Retina (tissue), 1 donor: ENCODE measurements at regions not wholly inside any gene's neighbourhood (a gene's known extent, or its start where the extent isn't known, plus 50 kb on each side); places are given as distances from the start of the nearest gene placed in this dataset.
"Not testable (repeated sequence)": the region's sequence is repeated elsewhere in the genome, so short reads cannot be mapped to it uniquely, and the experiment has no call there.

Experiments used
- DNase-seq: peaks from one replicate; pipeline ENCODE4 v3.0.0-alpha.2; 2016

GRCh38 chr7:118956285-118956684 lies 731.8 kb downstream of the ANKRD7 start:
- not testable (repeated sequence) for DNase-seq

GRCh38 chr7:118969370-118969769 lies 744.9 kb downstream of the ANKRD7 start:
- DNase-seq = no peak

GRCh38 chr7:118971706-118972105 lies 747.2 kb downstream of the ANKRD7 start:
- no peak for DNase-seq

DNA sequence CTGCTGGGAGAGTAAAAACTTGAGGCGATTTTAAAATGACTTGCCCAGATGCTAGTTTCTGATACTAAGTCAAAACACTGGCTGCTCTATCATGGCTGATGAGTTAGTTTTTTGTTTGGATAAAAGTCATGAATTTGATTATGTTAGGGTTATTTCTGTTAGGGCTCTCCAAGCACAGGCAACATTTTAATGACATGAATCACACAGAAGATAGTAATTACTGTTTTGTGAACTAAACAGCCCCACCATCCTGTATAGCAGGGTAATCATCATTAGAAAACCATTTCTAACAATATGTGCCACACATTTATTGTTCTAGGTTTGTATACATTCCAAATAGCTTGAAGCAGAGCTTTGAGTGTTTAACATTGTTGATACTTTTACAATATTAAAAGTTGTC lies 750.3 kb downstream of the ANKRD7 start:
- no peak for DNase-seq

DNA sequence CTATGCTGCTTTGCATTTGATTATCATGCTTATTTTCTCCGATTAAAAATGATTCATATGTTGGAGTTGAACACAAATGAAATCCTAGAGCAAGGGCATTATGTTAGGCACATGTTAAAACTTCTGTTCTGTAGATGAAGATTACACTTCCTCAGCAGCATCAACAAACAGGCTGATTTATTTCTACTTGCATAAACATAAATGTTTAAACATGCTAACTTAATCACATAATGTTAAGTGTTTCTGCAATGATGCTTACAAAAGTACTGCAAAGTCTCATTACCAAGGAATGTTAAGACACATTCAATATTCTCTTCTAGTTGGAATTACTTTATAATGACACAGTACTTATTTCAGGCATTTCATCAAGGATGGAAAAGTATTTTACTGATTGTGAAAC lies 770.8 kb downstream of the ANKRD7 start:
- DNase-seq = no peak

DNA sequence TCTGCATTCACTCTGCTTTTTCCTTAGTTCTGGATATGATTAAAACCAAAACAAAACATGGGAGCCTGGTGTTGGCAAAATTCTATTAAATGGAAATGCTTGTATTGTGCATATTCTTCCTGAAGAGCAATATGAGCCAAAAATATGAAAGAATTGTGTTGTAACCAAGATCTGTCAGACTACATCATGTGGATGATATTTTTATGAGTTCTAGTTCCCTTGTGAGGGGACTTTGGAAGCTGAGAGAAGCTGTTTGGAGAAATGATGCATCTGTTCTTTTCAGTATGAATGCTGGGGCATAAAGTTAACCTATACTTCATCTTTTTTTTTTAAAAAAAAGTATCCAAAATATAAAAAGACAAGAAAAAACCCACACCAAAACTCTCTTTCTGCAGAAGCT lies 782.7 kb downstream of the ANKRD7 start:
- DNase-seq = no peak

GRCh38 chr7:119010635-119011034 lies 786.1 kb downstream of the ANKRD7 start:
- no peak for DNase-seq

DNA sequence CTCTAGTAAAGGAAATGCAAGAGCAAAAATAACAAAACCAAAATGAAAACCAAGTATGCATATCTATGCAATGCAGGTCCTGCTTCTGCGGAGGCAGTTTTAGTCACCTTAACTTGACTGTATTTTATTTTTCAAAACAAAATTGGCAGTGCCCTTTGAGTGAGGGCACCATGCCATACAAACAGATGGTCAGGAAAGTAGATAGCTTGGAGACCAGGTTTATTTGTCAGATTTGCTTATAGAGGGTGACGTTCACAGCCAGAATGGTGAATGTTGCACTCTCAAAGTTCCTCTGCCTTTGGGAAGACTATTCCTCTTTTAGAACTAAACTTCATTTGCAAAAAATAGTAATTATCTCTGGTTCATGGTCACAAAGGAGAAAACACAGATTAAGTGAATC lies 801.9 kb downstream of the ANKRD7 start:
- DNase-seq = no peak

DNA sequence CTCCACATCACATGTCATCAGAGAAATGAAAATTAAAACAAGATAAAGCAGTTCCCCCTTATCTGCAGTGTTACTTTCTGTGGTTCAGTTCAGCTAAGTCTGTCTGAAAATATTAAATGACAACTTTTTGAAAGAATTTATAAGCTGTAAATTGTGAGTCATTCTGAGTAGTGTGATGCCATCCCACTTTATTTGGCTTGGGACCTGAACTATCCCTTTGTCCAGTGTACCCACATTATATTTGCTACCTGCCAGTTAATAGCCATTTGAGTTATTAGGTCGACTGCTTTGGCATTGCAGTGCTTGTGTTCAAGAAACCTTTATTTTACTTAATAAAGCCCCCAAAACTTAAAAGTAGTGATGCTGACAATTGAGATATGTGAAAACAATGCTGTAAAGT lies 804.2 kb downstream of the ANKRD7 start:
- DNase-seq = no peak

DNA sequence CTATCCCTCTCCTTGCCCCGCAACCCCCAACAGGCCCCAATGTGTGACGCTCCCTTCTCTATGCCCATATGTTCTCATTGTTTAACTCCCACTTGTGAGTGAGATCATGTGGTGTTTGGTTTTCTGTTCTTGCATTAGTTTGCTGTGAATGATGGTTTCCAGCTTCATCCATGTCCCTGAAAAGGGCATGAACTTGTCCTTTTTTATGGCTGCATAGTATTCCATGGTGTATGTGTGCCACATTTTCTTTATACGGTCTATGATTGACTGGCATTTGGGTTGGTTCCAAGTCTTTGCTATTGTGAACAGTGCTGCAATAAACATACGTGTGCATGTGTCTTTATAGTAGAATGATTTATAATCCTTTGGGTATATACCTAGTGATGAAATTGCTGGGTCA lies 807.6 kb downstream of the ANKRD7 start:
- DNase-seq = not testable (repeated sequence)

DNA sequence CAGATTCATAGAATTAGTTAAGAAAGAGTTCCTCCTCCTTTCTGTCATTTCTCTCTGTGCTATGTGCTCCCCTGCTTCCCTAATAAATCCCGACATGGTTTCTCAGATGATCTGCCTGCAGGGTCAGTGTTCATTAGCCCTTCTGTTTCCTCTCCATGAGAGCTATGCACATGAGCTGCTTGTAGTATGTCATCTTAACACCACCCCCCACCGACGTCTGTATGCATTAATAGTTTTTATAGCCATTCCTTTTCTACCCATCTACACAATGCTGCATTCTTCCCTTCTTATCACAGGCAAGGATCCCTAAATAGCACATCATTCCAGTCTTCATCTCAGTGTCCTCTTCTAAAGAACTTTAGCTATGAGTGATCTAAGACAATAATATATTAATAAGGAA lies 809.1 kb downstream of the ANKRD7 start:
- no peak for DNase-seq

DNA sequence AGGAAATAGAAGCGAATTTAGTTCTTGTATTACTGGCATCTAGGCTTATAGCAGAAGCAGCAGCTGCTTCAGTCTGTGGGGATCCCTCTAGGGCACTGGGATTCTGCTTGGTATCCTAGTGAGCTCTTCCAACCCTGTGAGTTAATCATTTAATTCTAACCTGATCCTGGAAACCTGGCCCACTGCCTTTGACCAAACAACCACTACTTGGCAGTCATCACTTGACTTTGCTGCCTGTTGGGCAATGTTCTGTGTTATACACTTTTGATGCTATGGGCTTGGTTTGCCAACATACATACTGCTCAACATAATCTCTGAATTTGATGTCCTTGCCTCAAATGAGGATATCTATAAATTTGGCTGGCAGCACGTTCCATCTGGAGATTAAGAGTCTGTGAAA lies 813.4 kb downstream of the ANKRD7 start:
- no peak for DNase-seq

DNA sequence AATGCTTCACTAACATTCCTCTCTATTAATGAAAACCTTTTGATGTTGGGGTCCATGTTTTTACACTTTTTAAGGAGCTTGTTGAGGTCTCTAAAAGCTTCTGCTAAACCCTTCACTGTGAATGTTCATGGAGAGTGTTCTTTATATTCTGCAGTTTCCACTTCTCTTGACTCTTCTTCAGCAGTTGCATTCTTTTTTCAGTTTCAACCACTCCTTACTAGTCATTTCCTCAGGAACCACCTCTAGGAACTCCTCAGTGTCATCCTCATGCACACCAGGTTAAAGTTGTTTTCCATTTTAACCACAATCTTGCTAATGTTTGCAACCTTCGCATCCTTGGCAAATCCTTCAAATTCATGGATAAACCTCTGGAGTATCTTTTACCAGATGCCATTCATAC lies 821.6 kb downstream of the ANKRD7 start:
- no peak for DNase-seq

DNA sequence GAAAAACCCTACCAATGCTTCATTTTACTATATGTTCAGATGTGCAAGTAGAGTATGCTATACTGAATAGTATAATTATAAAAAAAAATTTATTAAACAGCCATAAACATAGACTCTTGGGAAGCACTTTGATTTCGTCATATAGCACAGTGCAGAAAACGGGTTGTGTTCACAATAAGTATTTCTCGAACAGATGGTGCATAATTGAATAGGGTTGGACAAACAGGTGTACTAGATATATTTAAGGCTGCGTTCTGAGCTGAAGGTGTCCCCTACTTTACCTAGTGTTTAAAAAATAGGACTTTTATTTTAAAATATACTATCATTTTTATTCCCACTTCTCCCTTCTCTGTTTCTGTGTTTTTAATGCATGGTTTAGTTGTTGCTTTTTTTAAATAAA lies 841.5 kb downstream of the ANKRD7 start:
- DNase-seq = no peak

DNA sequence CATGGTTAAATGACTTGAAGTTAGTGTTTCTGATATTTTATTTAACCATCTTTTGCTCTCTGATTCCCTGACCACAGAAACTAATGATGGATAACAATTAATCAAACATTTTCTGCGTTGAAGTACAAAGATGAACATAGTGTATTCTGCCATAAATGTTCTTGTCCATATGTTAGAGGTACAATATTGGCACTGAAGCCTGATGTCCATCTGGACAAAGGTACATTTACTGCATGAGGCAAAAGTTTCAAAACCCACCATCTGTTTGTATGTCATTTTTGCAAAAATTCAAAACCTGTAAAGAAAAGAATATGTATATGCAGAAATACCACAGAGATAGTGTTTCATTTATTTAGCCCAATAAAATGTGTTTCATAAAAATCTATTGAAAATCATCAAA lies 861.5 kb downstream of the ANKRD7 start:
- DNase-seq = no peak

DNA sequence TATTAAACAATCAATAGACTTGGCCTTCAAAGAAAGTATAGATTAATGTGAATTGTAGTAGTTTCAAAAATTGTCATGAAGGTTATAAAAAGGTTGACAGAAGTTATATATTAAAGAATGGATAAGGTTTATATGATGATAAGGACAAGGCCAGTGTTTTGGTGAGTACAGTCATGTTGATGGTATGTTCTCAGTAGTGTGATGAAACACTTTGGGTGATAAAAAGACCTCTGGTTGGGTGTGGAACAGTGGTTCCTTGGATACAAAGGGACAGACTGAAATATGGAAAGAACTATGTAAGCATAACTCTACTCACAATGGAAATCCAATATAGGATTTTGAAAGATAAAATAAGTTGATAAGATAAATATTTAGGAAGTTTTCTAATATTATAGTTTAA lies 866.3 kb downstream of the ANKRD7 start:
- no peak for DNase-seq

DNA sequence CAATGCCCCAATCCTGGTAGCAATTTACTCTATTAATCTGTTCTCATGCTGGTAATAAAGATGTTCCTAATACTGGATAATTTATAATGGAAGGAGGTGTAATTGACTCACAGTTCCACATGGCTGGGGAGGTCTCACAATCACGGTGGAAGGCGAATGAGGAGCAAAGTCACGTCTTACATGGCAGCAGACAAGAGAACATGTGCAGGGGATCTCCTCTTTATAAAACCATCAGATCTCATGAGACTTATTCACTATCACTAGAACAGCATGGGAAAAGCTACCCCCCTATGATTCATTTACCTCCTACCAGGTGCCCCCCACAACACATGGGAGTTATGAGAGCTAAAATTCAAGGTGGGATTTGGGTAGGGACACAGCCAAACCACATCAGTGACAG lies 872.2 kb downstream of the ANKRD7 start:
- no peak for DNase-seq

GRCh38 chr7:119100611-119101258 lies 876.2 kb downstream of the ANKRD7 start:
- DNase-seq = not testable (repeated sequence)

- no peak for DNase-seq
Observed at GRCh38 chr7:119102291-119102690, 877.8 kb downstream of the ANKRD7 start.

GRCh38 chr7:119105381-119105780 lies 880.9 kb downstream of the ANKRD7 start:
- no peak for DNase-seq

- no peak for DNase-seq
Observed at GRCh38 chr7:119123326-119123725, 898.8 kb downstream of the ANKRD7 start.

- DNase-seq = no peak
Observed at GRCh38 chr7:119127706-119128105, 903.2 kb downstream of the ANKRD7 start.

GRCh38 chr7:119132436-119132835 lies 907.9 kb downstream of the ANKRD7 start:
- no peak for DNase-seq

DNA sequence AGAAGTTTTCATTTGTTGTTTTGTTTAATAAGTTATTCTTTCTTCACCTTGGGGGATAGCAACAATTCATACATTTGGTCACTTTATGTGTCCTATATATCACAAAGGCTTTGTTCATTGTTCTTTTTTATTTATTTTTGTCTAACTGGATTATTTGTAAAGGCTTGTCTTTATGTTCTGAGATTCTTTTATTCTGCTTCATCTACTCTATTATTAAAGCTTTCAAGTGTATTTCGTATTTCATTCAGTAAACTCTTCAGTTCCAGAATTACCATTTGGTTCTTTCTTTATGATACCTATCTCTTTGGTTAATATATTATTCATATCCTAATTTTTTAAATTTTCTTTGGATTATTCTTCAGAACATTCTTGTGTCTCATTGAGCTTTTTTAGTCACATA lies 942.9 kb downstream of the ANKRD7 start:
- no peak for DNase-seq

DNA sequence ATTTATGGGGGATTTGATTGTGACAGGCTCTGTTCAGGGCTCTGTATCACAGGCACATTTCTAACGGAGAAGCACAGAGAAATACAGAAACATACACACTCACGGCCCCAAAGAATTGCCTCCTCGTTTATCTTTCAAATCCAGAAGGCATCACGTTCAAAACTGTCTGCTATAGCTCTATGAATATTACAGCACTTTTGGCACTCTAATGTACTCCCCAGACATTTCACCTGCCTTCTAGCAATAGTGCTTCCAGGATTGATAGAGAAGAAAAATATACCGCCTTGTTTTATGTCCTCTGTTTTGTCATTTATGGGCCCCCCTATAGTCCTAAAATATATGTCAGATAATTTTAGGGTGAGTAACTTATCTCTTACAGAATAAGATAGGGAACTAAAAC lies 947.5 kb downstream of the ANKRD7 start:
- no peak for DNase-seq
